GM21367 (cell line): ENCODE measurements at regions not wholly inside any gene's neighbourhood (a gene's known extent, or its start where the extent isn't known, plus 50 kb on each side); places are given as distances from the start of the nearest gene placed in this dataset.

Experiments
- ATAC-seq: cut with Tn5 transposase; IDR thresholded peaks from one replicate; pipeline ENCODE4 v1.9.1; 2021; ENCODE audit not compliant: unreplicated experiment

DNA sequence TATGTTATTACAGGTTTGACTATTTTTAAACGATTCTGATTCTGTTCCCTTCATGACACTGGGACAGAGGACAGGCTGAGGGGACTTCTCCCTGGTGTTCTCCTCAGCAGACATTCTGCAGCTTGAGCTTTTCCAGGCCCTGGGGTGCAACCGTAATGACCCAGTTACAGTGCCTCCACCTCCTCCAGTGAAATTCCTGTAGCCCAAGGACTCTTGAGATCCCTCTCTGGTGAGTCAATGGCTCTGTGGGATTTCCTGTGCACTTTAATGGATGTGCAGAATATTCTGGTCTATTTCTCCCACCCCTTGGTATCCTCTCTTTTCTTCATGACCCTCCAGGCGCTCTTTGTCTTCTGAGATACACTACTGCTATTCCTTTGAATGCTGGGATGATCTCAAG is 319.3 kb downstream of the INHBA start:
- ATAC-seq = no peak

DNA sequence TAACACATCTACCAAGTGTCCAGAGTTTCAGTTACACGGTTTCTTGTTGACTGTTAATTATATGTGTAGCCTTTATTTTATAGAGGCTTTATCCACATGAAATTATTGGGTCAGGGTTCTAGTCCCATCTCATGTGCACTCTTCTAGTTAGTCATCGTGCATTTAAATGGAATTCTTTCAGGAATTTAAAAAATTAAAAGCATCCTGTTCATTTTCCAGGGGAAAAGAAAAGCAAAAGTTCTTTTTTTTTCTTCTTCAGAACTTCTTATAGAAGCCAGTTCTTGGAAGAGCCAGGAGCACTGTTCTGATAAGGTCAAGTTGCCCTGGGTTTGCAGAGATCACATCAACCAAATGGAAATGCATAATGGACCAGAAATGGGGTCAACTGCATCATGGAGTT is 324.7 kb downstream of the INHBA start:
- no peak for ATAC-seq

DNA sequence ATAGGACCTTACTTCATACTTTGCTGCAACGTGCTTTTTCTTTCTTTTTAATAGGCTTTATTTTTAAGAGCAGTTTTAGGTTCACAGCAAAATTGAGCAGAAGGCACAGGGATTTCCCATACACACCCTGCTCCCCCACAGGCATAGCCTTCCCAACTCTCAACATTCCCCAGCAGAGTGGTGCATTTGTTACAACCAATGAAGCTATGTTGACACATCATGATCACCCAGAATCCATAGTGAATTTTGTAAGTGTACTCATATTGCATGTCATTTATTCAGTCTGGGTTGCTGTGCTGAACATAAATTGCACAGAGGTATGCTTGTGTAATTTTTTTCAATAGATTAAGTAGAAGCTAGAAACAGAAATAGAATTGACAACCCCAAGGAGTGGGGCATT is 327.3 kb downstream of the INHBA start:
- no peak for ATAC-seq

DNA sequence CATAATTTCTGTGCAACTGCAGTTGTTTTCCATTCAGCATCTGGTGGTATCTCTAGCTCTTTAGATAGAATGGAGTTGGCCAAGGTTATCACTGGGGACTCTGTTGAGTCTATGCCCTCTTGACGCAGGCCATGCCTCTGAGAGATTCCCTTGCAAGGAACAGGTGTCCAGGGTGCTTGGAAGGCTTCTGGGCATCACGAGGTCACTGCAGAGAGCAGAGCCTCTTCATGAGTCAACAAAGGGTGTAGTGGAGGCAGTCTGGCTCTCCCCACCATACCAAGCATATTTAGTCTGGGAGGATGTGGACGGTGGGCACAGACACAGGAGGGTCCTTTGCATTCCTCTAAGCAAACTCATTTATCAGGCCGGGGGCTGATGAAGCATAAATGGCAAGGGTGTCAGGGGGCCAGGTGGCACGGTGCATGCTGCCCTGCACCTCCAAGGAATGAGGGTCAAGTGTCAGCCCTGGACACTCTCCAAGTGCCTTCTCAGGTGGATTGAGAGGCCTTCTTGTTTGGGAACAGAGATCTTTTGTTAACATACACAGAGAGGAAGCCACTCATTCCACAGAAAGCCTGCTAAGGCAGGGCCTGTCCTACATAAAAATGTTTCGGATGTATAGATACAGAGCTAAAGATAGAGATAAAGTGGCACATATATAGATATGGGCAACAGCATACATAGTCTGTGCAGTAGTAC is 328.6 kb downstream of the INHBA start:
- no peak for ATAC-seq

DNA sequence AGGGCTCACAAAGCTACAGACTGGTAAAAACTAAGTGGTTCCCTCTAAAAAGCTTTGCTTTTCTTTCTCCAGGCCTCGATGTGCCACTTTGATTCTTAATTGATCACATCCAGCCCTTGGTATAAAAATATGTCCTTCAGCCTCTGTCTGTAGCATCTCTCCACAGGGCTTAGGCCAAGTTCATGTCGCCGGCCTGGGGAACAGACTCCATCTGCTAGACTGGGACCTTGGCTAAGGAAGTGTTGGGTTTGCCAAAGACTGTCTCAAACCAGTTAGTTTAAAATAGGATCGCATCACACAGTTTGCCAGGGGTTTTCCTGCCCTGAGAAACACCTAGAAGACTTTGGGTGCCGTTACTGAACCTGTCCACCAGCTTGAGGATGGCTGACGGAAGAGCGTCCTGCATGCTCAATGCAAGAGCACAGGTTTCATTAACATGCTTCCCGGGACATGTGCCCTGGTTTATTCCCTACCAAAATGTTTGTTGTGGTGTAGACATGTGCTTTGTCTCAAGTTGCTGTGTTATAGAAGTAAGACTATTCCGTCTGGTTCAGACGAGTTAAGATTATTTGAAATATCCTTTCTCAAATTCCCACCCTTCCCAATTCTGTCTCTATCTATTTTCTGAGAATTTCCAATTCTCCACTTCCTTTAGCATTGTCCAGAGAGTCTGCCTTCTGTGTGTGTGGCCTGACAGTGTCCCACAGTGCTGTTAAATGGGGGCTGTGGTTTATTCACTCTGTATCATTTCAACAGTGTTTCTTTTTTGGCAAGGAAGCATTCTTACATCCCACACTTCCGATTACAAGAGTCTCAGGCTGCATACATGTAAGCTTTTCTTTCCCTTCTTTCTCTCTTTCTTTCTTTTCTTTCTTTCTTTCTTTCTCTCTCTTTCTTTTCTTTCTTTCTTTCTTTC is 334.7 kb downstream of the INHBA start:
- ATAC-seq = no peak

DNA sequence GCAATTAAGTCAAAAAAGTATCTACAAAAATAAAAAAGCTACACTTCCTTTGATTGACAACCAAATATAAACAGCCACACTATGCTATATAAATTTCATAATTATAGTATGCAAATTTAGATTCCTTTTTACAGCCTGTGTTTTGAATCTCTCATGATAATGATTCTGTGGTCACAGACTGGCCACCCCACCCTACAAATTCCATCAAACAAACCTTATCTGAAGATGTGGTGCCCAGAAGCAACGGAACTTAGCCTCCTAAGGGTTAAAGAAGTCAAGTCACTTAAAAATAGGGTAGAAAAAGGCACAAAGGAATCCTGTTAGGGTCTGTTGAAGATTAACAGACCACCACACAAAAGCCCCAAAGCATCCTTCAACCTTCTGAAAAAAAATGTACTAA is 351.8 kb downstream of the INHBA start:
- no peak for ATAC-seq

DNA sequence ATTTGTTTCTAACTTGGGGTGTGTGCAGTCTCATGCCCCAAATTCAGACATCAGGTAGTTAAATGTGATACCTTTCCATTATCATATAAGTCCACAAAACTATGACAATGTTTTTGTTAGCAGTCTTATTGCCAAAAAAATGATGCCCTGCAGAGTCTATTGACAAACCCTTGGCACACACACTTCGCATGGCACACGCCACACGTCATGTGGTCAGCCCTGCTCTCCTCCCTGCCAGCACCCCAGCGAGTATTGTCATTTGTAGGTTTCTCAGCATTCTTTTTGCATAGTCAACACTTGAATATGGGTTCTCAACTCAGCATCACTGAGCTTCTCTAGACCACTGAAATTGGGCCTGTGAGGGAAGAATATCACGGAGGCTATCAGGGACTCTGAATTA is 356.0 kb downstream of the INHBA start:
- ATAC-seq = no peak

DNA sequence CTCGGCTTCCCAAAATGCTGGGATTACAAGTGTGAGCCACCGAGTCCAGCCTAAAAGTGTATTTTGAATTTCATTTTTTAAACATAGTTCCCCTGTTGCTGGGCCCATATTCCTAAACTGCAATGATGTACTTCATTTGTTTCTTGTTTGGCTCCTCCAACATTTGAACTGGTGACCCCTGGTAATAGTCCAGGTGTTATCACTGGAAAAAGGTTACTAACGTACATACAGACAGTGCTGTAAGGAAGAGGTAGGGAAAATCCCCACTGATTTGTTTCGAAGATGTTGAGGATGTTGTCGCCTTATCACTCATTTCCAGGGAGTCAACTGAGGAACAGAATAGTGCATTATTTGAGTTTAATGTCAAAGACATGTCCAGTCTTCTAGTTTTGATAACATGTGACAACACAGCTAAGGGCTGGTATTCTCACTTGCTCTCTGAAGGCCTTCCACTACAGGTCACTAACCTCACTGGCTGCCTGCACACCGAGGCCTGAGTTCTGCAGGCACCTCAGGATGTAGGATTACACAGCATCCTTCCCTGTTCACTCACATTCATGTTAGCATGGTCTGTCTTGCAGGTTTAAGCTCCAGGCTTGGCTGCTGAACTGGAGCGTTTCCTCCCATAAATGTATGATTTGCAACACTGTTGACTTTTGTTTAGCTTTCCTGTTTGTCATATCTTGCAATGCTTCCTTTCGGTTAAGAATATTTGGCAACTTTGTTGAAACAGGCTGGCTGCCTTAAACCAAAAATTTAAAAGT is 362.8 kb downstream of the INHBA start:
- ATAC-seq = no peak

DNA sequence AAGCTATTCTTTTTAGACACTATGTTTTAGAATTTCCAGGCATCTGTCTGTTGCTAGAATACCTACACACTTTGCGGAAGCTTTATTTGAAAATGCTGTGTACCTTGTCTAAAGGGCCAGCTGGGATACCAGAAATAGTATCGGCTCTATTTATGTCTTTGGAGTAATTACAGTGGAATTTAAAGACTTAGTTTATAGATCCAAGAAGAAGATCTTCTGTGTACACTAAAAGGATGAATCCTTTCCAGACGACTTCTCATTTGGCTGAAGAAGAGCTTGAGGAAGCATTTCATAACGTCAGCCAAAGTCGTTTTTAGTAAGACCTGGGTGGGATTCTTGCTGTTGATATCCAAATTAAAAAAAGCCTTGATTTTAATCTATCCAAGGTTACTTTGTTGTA is 365.9 kb downstream of the INHBA start:
- ATAC-seq = no peak

DNA sequence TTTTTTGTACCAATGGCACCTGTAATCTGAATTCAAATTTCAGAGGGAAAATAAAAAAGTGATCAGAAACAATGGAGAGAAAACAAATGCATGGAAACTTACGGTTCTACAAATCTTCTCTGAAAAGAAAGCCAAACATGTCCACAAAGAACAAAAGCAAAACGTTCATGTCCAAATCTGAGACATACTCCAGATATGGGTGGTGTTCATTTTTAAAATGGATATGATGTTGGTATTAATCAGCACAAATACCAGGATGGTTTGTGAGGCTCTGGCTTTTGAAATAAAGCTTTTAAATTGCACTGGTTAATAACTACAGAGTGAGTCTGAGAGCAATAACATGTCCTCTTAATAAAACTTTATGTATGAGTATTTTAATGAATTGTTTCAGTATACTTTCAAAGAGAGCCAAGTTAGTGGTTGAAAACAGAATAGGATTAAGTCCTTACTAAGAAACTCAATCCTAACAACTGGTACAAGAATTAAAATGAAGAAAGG is 366.4 kb downstream of the INHBA start:
- ATAC-seq = no peak

DNA sequence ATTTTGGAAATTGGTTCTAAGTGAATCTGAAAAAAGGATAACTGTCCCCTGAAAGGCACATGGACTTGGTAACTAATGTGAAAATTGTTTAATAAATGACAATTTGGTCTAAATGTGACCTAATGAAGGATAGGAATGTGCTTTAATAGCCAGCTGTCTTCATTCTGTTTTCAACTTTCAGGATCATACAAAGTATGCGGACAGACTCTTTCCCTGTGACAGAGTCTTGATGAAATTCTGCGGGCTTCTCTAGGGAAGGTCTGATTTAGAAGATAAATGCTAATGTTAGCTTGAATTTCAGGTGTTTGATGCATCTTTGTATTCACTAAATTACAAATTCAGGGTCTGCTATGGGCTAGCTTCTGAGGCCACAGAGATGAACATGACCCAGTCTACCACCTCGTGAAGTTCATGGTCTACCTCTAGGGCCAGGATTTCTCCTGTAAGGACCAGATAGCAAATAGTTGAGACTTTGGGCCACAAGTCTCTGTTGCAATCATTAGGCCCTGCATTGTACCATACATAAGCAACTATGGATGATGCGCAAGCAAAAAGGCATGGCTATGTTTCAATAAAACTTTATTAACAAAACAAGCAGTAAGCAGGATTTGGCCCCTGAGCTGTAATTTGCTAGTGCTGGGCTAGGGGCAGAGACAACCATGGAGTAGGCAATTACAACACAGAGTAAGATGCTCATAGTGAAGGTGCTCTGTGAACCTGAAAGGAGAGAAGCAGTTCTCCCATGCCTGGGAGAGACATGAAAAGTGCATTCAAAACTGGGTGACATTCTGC is 368.6 kb downstream of the INHBA start:
- ATAC-seq = no peak

DNA sequence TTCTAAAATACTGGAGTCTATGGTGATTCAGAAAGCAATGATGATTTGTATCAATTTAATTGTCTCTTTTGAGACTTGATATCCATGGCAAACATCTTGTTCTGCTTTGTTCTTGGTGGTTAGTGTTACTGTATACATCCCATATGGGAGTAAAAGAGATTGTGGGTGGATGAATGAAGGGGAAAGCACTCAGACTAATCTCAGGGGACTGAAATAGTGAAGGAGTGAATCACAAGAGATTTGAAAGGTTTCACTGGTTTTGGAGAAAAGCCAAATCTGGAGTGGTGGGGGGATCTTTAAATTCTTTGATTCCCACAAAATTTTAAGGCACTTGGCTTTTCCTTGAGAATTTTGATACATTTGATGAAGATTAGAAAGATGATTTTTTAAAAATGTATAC is 369.4 kb downstream of the INHBA start:
- ATAC-seq = no peak

DNA sequence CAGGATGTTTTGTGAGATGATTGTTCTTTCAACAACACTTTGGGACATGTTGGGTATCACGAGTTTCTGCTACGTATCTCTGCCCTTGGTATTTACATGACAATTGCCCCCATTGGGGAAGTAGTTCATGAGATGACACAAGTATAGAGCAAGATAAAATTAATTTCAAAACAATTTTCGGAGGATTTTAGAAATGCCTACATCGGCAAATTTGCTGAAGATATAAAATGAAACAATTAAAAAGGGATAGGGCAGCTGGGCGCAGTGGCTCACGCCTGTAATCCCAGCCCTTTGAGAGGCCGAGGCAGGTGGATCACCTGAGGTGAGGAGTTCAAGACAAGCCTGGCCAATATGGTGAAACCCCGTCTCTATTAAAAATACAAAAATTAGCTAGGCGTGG is 371.7 kb downstream of the INHBA start:
- no peak for ATAC-seq

DNA sequence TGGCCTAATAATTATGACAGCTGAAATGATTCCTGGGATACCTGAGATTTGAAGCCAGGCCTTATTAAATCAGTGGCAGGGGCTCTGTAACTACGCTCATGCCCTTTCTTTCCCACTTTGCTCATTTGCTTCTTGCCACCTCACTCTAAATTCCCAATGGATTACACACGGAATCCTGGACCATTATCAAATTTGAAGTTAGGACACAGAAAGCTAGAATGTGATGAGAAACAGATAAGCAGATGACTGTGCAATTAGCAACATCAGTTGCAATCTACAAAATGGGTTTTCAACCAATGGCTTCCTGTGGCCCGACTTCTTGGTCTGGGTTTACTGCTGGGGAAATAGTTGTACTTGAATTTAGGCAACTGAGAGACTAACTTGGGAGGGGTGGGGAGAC is 374.3 kb downstream of the INHBA start:
- ATAC-seq = no peak

DNA sequence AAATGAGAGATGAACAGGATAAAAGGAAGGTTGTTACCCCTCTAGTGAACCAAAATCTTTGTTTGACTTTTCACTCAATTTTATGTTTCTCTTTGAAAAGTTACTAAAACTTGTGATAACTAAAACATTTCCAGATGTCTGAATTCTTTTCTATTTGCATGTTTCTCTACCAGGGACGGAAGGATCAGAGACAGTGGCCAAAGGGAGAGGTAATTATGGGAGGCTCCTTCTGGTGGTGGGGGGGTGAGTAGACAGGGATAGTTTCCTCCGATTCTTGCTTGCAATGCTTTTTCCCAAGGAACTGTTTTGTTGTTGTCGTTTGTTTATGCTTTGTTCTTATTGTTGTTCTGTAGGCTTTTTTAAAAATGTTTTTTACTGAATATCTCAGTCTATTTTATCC is 374.8 kb downstream of the INHBA start:
- no peak for ATAC-seq

DNA sequence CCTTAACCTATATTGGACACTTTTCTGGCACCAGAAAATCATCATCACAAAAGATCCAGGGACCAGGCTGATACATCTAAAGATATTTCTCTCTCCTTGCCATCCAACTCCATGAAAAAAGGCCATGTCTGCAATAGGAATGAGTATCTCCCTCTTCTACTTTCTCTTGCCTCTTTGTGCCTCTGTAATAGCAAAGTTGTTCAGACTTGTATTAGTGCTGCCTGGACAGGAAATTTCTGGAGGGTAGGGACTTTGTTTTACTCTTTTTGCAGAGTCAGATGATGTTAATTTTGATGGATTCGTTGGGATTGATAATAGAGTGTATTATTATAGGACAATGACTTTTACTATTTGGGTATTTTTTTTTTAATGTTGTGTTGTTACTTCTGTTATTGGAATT is 376.3 kb downstream of the INHBA start:
- ATAC-seq = no peak

DNA sequence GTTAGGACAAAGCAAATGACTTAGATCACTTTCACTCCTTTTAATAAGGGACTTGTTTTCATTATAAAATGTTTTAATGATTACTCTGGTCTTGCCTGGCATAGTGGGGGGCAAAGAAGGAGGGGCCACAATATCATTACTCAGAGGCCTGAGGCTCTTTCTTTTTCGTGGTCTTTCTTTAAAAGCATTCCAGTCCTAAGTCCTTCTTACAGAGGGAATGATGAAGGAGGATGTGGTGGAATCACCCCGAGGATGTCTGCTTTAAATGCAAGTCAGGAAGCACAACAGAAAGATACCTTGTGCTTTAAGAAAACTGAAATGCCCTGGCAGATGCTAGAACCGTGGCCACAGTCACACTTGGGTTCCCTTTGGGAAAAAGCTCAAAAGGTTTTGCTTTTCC is 379.1 kb downstream of the INHBA start:
- no peak for ATAC-seq

DNA sequence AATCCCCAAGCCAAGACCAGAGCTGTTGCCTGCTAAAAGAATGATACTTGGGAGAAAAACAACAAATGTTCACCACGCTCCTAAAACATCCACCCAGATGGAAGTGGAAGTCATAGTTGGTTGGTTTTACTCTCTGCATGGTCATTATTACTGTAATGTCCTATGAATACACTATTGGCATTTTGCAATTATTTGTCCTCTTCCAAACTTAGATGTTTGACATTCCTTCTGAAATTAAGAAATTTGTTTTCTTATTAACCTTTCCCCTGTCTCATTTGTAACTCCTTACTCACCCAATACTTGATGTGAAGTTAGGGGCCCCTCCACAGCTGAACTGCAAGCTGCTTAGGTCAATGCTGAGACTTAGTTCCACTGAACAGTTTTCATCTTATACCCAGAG is 383.3 kb downstream of the INHBA start:
- no peak for ATAC-seq

DNA sequence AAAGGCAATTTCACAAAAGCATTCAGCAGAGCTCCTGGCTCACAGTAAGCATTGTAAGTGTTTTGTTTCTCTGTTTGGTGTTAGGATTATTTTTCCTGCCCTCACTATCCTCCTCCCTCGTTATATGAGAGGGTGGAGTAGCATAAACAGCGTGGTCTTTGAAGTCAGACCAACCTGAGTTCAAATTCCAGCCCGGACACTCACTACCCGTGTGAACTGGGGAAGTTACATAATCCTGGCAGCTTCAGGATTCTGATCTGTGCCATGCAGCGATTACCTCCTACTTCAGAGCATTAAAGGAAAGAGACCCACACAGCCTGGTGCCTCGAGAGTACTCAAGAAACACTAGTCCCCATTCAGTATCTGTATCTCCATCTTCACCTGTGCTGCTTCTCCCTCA is 386.5 kb downstream of the INHBA start:
- ATAC-seq = no peak

DNA sequence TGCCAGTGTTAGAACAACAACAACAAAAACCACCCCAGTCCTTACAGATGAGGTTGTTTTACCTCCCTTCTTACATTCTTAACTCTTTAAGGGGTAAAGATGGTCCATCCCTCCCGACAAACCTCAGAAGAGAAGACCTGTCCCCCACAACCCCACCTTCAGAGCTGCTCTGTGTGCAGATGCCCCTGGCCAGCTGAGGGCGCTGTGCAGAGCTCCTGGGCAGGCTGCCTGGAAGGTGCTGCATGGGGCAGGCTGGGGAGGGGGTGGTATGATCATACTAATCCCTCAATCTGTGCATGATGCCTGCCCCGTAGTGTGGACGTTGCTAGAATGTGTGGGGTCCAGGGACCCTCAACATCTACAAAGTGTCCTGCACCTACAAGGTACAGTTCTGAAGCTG is 387.1 kb downstream of the INHBA start:
- no peak for ATAC-seq

DNA sequence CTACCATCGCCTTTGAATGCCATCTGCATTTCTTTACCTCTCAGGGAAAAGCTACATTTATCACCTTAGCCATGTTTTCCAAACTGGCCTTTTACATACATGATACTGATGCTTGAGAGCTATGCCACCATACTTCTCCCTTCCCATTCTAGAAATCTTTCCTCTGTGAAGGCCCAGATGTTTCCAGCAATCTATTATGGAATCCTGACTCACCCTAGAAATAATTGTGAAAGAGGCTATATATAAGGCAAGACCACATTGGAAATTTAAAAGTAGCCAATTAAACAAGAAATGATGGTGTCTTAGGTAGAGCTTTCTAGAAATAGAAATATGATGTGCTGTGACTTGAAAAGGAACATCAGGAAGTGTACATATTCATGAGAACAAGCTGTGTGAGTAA is 389.7 kb downstream of the INHBA start:
- ATAC-seq = no peak
